GM10847 (cell line): ENCODE measurements at regions not wholly inside any gene's neighbourhood (a gene's known extent, or its start where the extent isn't known, plus 50 kb on each side); places are given as distances from the start of the nearest gene placed in this dataset.

Experiments
- POLR2A ChIP-seq: IDR thresholded peaks from 2 replicates; pipeline ENCODE4 v1.6.1; 2011; ENCODE audit not compliant: insufficient read length; ENCODE audit errors: extremely low read depth

GRCh38 chr3:193830791-193831191, 237.8 kb downstream of the OPA1 start:
- no peak for TF ChIP-seq POLR2A

GRCh38 chr3:193831495-193832455, 238.8 kb downstream of the OPA1 start:
- no peak for TF ChIP-seq POLR2A

GRCh38 chr3:193832833-193833413, 239.9 kb downstream of the OPA1 start:
- no peak for TF ChIP-seq POLR2A

- TF ChIP-seq POLR2A = no peak
Observed at GRCh38 chr3:193833592-193833991, 240.6 kb downstream of the OPA1 start.

- TF ChIP-seq POLR2A = no peak
Observed at GRCh38 chr3:193835414-193835813, 242.4 kb downstream of the OPA1 start.

- TF ChIP-seq POLR2A = no peak
Observed at GRCh38 chr3:193836511-193836910, 243.5 kb downstream of the OPA1 start.

GRCh38 chr3:193836918-193837317, 243.9 kb downstream of the OPA1 start:
- TF ChIP-seq POLR2A = no peak

GRCh38 chr3:193837347-193837827, 244.4 kb downstream of the OPA1 start:
- TF ChIP-seq POLR2A = no peak

- TF ChIP-seq POLR2A = no peak
Observed at GRCh38 chr3:193840111-193840641, 247.2 kb downstream of the OPA1 start.

- no peak for TF ChIP-seq POLR2A
Observed at GRCh38 chr3:193841581-193841980, 248.6 kb downstream of the OPA1 start.

GRCh38 chr3:193842029-193842798, 249.2 kb downstream of the OPA1 start:
- no peak for TF ChIP-seq POLR2A

- no peak for TF ChIP-seq POLR2A
Observed at GRCh38 chr3:193842832-193843473, 249.9 kb downstream of the OPA1 start.

GRCh38 chr3:193843474-193844301, 250.7 kb downstream of the OPA1 start:
- no peak for TF ChIP-seq POLR2A

- TF ChIP-seq POLR2A = no peak
Observed at GRCh38 chr3:193844472-193844871, 251.5 kb downstream of the OPA1 start.
